ENCODE measurements at regions not wholly inside any gene's neighbourhood (a gene's known extent, or its start where the extent isn't known, plus 50 kb on each side); places are given as distances from the start of the nearest gene placed in this dataset.

DNA sequence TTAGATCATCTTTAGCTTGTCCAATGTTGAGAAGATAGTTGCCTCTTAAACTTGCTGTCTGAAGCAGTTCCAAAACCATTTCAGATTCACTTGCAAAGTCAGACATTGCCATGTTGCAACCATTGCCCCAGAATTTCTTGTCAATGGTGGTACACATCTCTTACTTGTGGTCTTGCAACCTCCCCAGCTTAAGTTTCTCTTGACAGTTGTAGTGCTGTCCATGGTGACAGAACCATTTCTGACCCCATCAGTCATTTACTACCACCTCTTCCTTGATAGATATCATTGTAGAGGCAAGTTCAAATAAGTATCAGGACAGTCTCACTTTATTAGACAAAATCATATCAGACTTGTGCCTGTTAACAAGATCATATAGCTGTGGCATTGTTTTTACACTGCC is 407.2 kb upstream of the HNRNPA3 start:
- no peaks in the 10 kb centered on the region for H3K27me3 Mint-ChIP-seq (ENCODE audit: insufficient read depth, unreplicated experiment)

GRCh38 chr2:176812246-176812775 is 400.3 kb upstream of the HNRNPA3 start:
- H3K36me3 ChIP-seq (ENCODE audit: control insufficient read depth, insufficient read depth, low read length): no peaks in the 10 kb centered on the region
- no peak for TF ChIP-seq CTCF (IDR thresholded peaks at IDR 0.05; ENCODE audit: insufficient read depth in 1 of 2, low read depth in 1 of 2, low read length in 1 of 2, severe bottlenecking in 1 of 2, unreplicated experiment in 1 of 2)
- H3K9me3 ChIP-seq: no peaks in the 10 kb centered on the region
- Mint-ChIP-seq H3K27ac (ENCODE audit: unreplicated experiment) (no peak overlapping the region), H3K36me3 (ENCODE audit: insufficient read depth, unreplicated experiment) (no peaks in the 10 kb centered on the region), H3K27me3 (ENCODE audit: insufficient read depth, unreplicated experiment) (no peaks in the 10 kb centered on the region), H3K4me1 (ENCODE audit: low read depth, unreplicated experiment) (no peaks in the 10 kb centered on the region), H3K4me3 (ENCODE audit: unreplicated experiment) (no peak overlapping the region), H3K9me3 (ENCODE audit: unreplicated experiment) (no peaks in the 10 kb centered on the region)
- intact Hi-C loops (cut with micrococcal nuclease; ENCODE audit: unreplicated experiment): loop anchor here (10.0 kb wide), 1 partner anchor 688 kb away; the partner anchor contains the start of genes HOXD8 and HOXD9
- H3K4me1 ChIP-seq: no peaks in the 10 kb centered on the region
- ChIA-PET CTCF (no interaction called here), POLR2A (no interaction called here)
- H3K4me3 ChIP-seq (ENCODE audit: low read depth, low read length): no peak overlapping the region
- DNase-seq: no peak
- no peaks in the 10 kb centered on the region for H3K27me3 ChIP-seq (replicated peaks; ENCODE audit: control insufficient read depth, insufficient read depth, low read length)
- BruUV-seq (replicated peaks): no TSS peak

More for the DNA sequence above, 407.2 kb upstream of the HNRNPA3 start:
- Histone ChIP-seq H3K9me3 (no peaks in the 10 kb centered on the region), H3K27me3 (replicated peaks; ENCODE audit: control insufficient read depth, insufficient read depth, low read length) (no peaks in the 10 kb centered on the region), H3K4me1 (no peaks in the 10 kb centered on the region), H3K4me3 (ENCODE audit: low read depth, low read length) (no peak overlapping the region), H3K36me3 (ENCODE audit: control insufficient read depth, insufficient read depth, low read length) (no peaks in the 10 kb centered on the region)
- TF ChIP-seq CTCF (IDR thresholded peaks at IDR 0.05; ENCODE audit: insufficient read depth in 1 of 2, low read depth in 1 of 2, low read length in 1 of 2, severe bottlenecking in 1 of 2, unreplicated experiment in 1 of 2): no peak
- intact Hi-C loops (cut with micrococcal nuclease; ENCODE audit: unreplicated experiment): no loop called here
- DNase-seq: no peak
- ChIA-PET POLR2A (no interaction called here), CTCF (no interaction called here)
- Mint-ChIP-seq H3K36me3 (ENCODE audit: insufficient read depth, unreplicated experiment) (no peaks in the 10 kb centered on the region), H3K4me3 (ENCODE audit: unreplicated experiment) (no peak overlapping the region), H3K27ac (ENCODE audit: unreplicated experiment) (no peak overlapping the region), H3K9me3 (ENCODE audit: unreplicated experiment) (no peaks in the 10 kb centered on the region), H3K4me1 (ENCODE audit: low read depth, unreplicated experiment) (no peaks in the 10 kb centered on the region)
- no TSS peak for BruUV-seq (replicated peaks)

- H3K36me3 ChIP-seq (ENCODE audit: control insufficient read depth, insufficient read depth, low read length): no peaks in the 10 kb centered on the region
- POLR2A ChIA-PET: interaction anchor here (0.6 kb wide), 1 partner anchor 1339 kb away, joined by 3 read pairs; no protein-coding TSS in a partner anchor
These were observed 399.4 kb upstream of the HNRNPA3 start for GRCh38 chr2:176813156-176813555.

More at GRCh38 chr2:176813156-176813555, 399.4 kb upstream of the HNRNPA3 start:
- no peaks in the 10 kb centered on the region for H3K9me3 Mint-ChIP-seq (ENCODE audit: unreplicated experiment)
- no peaks in the 10 kb centered on the region for H3K36me3 Mint-ChIP-seq (ENCODE audit: insufficient read depth, unreplicated experiment)
- intact Hi-C loops (cut with micrococcal nuclease; ENCODE audit: unreplicated experiment): loop anchor here (10.0 kb wide), 1 partner anchor 688 kb away; the partner anchor contains the start of genes HOXD8 and HOXD9
- H3K4me3 Mint-ChIP-seq (ENCODE audit: unreplicated experiment): no peak overlapping the region
- no peak for TF ChIP-seq CTCF (IDR thresholded peaks at IDR 0.05; ENCODE audit: insufficient read depth in 1 of 2, low read depth in 1 of 2, low read length in 1 of 2, severe bottlenecking in 1 of 2, unreplicated experiment in 1 of 2)
- H3K27ac Mint-ChIP-seq (ENCODE audit: unreplicated experiment): no peak overlapping the region
- Histone ChIP-seq H3K27me3 (replicated peaks; ENCODE audit: control insufficient read depth, insufficient read depth, low read length) (no peaks in the 10 kb centered on the region), H3K4me1 (no peaks in the 10 kb centered on the region), H3K4me3 (ENCODE audit: low read depth, low read length) (no peak overlapping the region), H3K9me3 (no peaks in the 10 kb centered on the region)
- DNase-seq: no peak
- H3K4me1 Mint-ChIP-seq (ENCODE audit: low read depth, unreplicated experiment): no peaks in the 10 kb centered on the region
- BruUV-seq (replicated peaks): no TSS peak
- H3K27me3 Mint-ChIP-seq (ENCODE audit: insufficient read depth, unreplicated experiment): no peaks in the 10 kb centered on the region
- CTCF ChIA-PET: interaction anchor here (0.6 to 0.8 kb wide), 3 partner anchors 159 to 1286 kb away, joined by 3 to 4 read pairs (median 3); no protein-coding TSS in a partner anchor

All from Caco-2 (cell line).